ENCODE measurements at regions not wholly inside any gene's neighbourhood (a gene's known extent, or its start where the extent isn't known, plus 50 kb on each side); places are given as distances from the start of the nearest gene placed in this dataset.

- Histone ChIP-seq H4K20me1 (ENCODE audit: control insufficient read depth, insufficient read depth, low read length, poor library complexity, severe bottlenecking) (no peaks in the 10 kb centered on the region), H3K4me1 (ENCODE audit: control insufficient read depth in 2 of 2, insufficient read depth in 2 of 2, low read length in 2 of 2) (no peaks in the 10 kb centered on the region), H3K36me3 (replicated peaks in 1 of 2; ENCODE audit: control extremely low read depth in 1 of 2, control insufficient read depth in 1 of 2, extremely low read depth in 1 of 2, insufficient read depth in 2 of 2, low read length in 1 of 2) (no peaks in the 10 kb centered on the region), H3K27ac (ENCODE audit: low read length in 2 of 2) (no peak overlapping the region), H3K4me2 (replicated peaks; ENCODE audit: low read depth, low read length, poor library complexity, severe bottlenecking) (no peak overlapping the region), H3K9me3 (ENCODE audit: control extremely low read depth in 1 of 3, control insufficient read depth in 2 of 3, insufficient read depth in 1 of 3, low read length in 2 of 3) (peaks cover 0 to 5% (median 0%) of the 10 kb centered on the region in 3 donors), H2AFZ (ENCODE audit: insufficient read depth, low read depth, low read length, poor library complexity, severe bottlenecking) (no peak overlapping the region), H3K9ac (ENCODE audit: low read length) (no peak overlapping the region), H3K4me3 (ENCODE audit: control extremely low read depth in 1 of 5, extremely low read depth in 1 of 5, insufficient read depth in 1 of 5, low read depth in 2 of 5, low read length in 4 of 5) (no peak overlapping the region), H3K79me2 (ENCODE audit: control insufficient read depth, insufficient read depth, low read length) (no peaks in the 10 kb centered on the region), H3K27me3 (replicated peaks in 1 of 4; ENCODE audit: control extremely low read depth in 1 of 4, control insufficient read depth in 3 of 4, insufficient read depth in 4 of 4, low read length in 3 of 4) (no peaks in the 10 kb centered on the region)
- ATAC-seq (ENCODE audit: low read depth), result no peak
- DNase-seq, result no peak
- H3K27me3 Mint-ChIP-seq, result no peaks in the 10 kb centered on the region
- H3K4me1 Mint-ChIP-seq, result no peaks in the 10 kb centered on the region
- ChIA-PET POLR2A (no interaction called here), CTCF (no interaction called here)
- no peak overlapping the region for H3K27ac Mint-ChIP-seq
- TF ChIP-seq, protein P1, sequence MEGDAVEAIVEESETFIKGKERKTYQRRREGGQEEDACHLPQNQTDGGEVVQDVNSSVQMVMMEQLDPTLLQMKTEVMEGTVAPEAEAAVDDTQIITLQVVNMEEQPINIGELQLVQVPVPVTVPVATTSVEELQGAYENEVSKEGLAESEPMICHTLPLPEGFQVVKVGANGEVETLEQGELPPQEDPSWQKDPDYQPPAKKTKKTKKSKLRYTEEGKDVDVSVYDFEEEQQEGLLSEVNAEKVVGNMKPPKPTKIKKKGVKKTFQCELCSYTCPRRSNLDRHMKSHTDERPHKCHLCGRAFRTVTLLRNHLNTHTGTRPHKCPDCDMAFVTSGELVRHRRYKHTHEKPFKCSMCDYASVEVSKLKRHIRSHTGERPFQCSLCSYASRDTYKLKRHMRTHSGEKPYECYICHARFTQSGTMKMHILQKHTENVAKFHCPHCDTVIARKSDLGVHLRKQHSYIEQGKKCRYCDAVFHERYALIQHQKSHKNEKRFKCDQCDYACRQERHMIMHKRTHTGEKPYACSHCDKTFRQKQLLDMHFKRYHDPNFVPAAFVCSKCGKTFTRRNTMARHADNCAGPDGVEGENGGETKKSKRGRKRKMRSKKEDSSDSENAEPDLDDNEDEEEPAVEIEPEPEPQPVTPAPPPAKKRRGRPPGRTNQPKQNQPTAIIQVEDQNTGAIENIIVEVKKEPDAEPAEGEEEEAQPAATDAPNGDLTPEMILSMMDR (IDR thresholded peaks at IDR 0.05), result no peak
- no peak for TF ChIP-seq EZH2 (IDR thresholded peaks at IDR 0.05; ENCODE audit: borderline replicate concordance, insufficient read depth, low read depth, low read length, poor library complexity, severe bottlenecking)
- H3K9me3 Mint-ChIP-seq (ENCODE audit: insufficient read depth), result peaks cover 4% of the 10 kb centered on the region
- H3K4me3 Mint-ChIP-seq, result no peak overlapping the region
- WGBS (ENCODE audit: insufficient coverage), result 38% methylated on average over 2 of the region's 2 CpGs
- intact Hi-C loops (cut with micrococcal nuclease), result no loop called here
These were observed 1129.4 kb upstream of the LRRTM3 start for GRCh38 chr10:65796472-65796871.

- intact Hi-C loops (cut with micrococcal nuclease), result no loop called here
- WGBS (ENCODE audit: insufficient coverage), result 100% methylated on average over 2 of the region's 3 CpGs
- Histone ChIP-seq H4K20me1 (ENCODE audit: control insufficient read depth, insufficient read depth, low read length, poor library complexity, severe bottlenecking) (no peaks in the 10 kb centered on the region), H3K4me1 (ENCODE audit: control insufficient read depth in 2 of 2, insufficient read depth in 2 of 2, low read length in 2 of 2) (no peaks in the 10 kb centered on the region), H3K27me3 (replicated peaks in 1 of 4; ENCODE audit: control extremely low read depth in 1 of 4, control insufficient read depth in 3 of 4, insufficient read depth in 4 of 4, low read length in 3 of 4) (no peaks in the 10 kb centered on the region), H3K9me3 (ENCODE audit: control extremely low read depth in 1 of 3, control insufficient read depth in 2 of 3, insufficient read depth in 1 of 3, low read length in 2 of 3) (peaks cover 0 to 5% (median 0%) of the 10 kb centered on the region in 3 donors), H3K4me3 (ENCODE audit: control extremely low read depth in 1 of 5, extremely low read depth in 1 of 5, insufficient read depth in 1 of 5, low read depth in 2 of 5, low read length in 4 of 5) (no peak overlapping the region), H3K79me2 (ENCODE audit: control insufficient read depth, insufficient read depth, low read length) (no peaks in the 10 kb centered on the region), H3K9ac (ENCODE audit: low read length) (no peak overlapping the region), H3K36me3 (replicated peaks in 1 of 2; ENCODE audit: control extremely low read depth in 1 of 2, control insufficient read depth in 1 of 2, extremely low read depth in 1 of 2, insufficient read depth in 2 of 2, low read length in 1 of 2) (no peaks in the 10 kb centered on the region), H3K4me2 (replicated peaks; ENCODE audit: low read depth, low read length, poor library complexity, severe bottlenecking) (no peak overlapping the region), H3K27ac (ENCODE audit: low read length in 2 of 2) (no peak overlapping the region), H2AFZ (ENCODE audit: insufficient read depth, low read depth, low read length, poor library complexity, severe bottlenecking) (no peak overlapping the region)
- Mint-ChIP-seq H3K27me3 (no peaks in the 10 kb centered on the region), H3K4me3 (no peak overlapping the region), H3K9me3 (ENCODE audit: insufficient read depth) (peaks cover 4% of the 10 kb centered on the region), H3K27ac (no peak overlapping the region), H3K4me1 (no peaks in the 10 kb centered on the region)
- DNase-seq, result no peak
- ChIA-PET CTCF (no interaction called here), POLR2A (no interaction called here)
- no peak for TF ChIP-seq EZH2 (IDR thresholded peaks at IDR 0.05; ENCODE audit: borderline replicate concordance, insufficient read depth, low read depth, low read length, poor library complexity, severe bottlenecking)
- TF ChIP-seq, protein P1 (IDR thresholded peaks at IDR 0.05), result no peak
- no peak for ATAC-seq (ENCODE audit: low read depth)
These were observed 1127.7 kb upstream of the LRRTM3 start for GRCh38 chr10:65798133-65798532.

Measured in B cell (primary cell).